ENCODE measurements at regions not wholly inside any gene's neighbourhood (a gene's known extent, or its start where the extent isn't known, plus 50 kb on each side); places are given as distances from the start of the nearest gene placed in this dataset.

- TF ChIP-seq GATA3 (IDR thresholded peaks at IDR 0.05; ENCODE audit: low read depth, low read length) = no peak
- TF ChIP-seq GATA2 (IDR thresholded peaks at IDR 0.05; ENCODE audit: low read depth, low read length) = no peak
Observed at GRCh38 chr11:119509969-119510401, 87.0 kb upstream of the THY1 start.
